HG02943 (cell line): ENCODE measurements at regions not wholly inside any gene's neighbourhood (a gene's known extent, or its start where the extent isn't known, plus 50 kb on each side); places are given as distances from the start of the nearest gene placed in this dataset.
"Not testable (repeated sequence)": the region's sequence is repeated elsewhere in the genome, so short reads cannot be mapped to it uniquely, and the experiment has no call there.

Source experiments
- ATAC-seq: cut with Tn5 transposase; IDR thresholded peaks from one replicate; pipeline ENCODE4 v1.9.1; 2021; ENCODE audit warnings: mild to moderate bottlenecking, low read depth, moderate library complexity; ENCODE audit not compliant: unreplicated experiment

DNA sequence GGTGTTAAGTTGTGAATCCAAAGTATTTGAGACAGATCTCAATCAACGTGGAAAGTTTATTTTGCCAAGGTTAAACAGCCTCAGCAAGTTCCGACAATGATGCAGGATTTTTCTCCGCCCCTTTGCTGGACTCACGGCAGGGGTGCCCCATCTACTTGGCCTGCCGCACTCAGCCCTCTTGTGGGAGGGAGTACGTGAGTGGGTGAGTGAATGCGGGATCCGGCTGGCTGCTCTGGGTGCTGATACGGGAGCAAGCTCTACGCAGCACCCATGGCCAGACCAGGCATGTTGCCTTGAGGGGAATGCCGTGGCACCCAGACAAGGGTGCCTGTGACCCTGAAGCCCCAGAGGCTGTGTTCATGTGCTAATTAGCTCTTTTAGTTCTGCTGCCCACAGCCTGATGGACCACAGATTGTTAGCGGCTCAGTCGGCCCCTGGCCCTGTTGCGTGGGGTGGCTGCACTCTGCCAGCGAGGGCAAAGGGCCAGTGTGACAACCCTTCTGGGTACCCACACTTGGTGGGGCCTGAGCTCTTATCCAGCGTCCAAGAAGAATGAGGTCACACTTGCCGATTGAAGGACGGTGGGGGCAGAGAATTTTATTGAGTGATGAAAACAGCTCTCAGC, 81.2 kb upstream of the FAM153A start:
- not testable (repeated sequence) for ATAC-seq

DNA sequence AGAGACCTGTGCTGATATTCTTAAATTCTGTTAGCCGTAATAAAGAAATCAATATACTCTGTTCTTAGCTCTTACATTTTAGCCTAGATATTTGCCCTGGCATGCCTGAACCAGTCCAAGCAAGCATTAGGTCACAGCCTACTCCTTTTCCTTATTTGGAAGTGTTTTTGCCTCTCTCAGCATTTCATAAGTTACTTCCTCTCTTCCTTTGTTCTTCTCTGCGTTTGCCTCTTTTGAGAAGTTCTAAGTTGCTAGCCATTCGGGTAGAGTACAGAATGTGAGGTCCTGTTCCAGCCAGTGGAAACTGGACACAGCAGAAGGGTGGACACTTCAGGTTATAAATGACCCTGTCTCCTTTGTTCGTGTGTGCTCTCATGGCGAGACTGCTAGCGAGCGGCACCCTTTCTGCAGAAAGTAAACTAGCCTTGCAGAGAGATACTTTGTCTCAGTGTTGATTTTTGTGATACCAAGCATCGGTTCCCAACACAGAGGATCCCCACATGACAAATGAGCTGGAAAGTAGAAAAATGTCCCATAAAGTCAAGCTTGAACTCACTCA, 75.0 kb upstream of the FAM153A start:
- not testable (repeated sequence) for ATAC-seq

DNA sequence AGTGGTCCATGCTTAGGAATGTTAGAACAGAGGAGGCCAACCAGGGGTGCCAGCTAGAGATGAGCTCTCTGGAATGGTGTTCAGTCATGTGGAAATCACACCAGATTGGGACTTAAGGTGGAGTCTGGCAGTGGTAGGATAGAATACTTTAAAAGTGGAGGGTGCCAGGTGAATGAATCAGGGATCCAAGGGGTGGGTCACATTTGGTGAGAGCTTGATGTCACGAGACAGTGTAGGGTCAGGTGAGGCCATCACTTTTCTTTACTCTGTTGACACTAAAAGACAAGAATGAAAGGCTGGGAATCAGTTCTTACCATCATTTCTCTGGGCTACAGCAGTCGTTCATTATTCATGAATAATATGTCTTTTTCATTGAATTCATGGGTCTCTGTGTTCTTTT, 73.8 kb upstream of the FAM153A start:
- ATAC-seq: not testable (repeated sequence)

DNA sequence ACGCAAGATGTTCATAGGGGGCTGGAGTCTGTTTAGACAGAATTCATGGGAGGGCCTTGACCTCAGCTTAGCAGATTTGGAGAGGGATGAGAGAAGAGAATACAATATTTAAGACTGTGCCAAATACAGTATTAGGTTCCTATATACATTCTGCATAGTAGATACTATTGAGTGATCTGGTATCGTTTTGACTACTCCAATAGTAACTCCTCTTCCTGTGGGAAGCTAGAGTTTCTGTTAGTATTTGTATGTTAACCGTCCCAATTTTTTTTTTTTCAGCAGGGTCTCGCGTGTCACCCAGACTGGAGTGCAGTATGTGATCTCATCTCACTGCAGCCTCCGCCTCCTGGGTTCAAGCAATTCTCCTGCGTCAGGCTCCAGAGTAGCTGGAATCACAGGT, 65.2 kb upstream of the FAM153A start:
- ATAC-seq: not testable (repeated sequence)

DNA sequence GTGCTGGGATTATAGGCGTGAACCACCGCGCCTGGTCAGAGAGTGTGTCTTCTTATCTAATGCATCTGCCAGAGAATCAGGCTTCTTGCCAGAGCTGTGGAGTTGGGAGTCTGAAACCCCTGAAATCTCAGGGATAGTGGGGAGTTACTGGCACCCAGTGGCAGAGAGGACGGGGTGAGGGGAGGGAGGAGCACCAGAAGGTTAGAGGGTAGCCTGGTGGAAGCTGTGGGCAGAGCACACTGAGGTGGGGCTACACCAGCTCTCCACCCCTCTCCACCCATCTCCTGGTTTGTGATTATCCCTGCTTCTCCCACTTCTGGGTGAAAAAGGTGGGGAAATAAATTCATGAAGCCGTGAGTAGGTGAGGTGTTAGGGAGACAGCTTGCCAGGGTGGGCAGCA, 63.9 kb upstream of the FAM153A start:
- ATAC-seq: not testable (repeated sequence)

DNA sequence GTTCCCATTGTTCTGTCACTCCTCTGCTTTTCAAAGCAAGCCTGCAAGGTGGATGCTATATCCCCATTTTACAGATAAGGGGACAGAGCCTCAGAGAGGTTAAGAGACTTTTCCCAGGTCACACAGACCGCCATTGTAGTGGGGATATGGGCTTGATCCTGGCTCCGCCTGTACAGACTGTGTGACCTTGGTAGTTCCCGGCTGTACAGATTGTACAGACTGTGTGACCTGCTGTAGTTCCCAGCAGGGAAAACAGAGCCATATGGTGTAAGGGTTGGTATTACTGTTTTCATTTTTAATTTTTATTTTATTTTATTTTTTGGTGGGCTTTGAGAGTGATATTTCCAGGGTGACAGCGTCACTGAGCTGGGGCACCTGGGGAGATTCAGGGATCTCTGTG, 63.2 kb upstream of the FAM153A start:
- ATAC-seq: not testable (repeated sequence)

DNA sequence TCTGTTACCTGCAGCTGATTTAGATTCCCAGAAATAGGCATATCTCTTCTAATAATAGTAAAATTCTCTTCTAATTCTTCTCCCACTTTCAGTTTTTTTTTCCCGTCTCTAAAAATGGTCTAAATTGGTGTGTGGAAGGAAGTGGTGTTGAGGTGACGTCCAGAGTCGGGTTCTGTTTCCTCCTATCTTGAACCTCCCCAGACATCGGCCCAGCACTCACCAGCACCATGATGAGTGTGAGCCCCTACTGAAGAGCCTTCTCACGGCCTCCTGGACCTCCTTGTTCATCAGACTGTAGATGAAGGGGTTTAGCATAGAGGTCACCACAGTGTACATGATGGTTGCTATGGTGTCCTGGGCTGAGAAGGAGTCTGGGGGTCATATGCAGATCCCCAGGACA, 53.5 kb upstream of the FAM153A start:
- not testable (repeated sequence) for ATAC-seq
